WERI-Rb-1 (cell line): ENCODE measurements at regions not wholly inside any gene's neighbourhood (a gene's known extent, or its start where the extent isn't known, plus 50 kb on each side); places are given as distances from the start of the nearest gene placed in this dataset.

ENCODE experiments used
- DNase-seq: peaks from one replicate; pipeline ENCODE4 v3.0.0-alpha.2; 2020
- H3K27ac ChIP-seq: fragments of 250-450 bp; sonication (Bioruptor Pico); 2 replicates; pipeline ENCODE4 v1.5.1; 2020; ENCODE audit warnings: mild to moderate bottlenecking, moderate library complexity
- H3K27me3 ChIP-seq: fragments of 250-450 bp; sonication (Bioruptor Pico); 2 replicates; pipeline ENCODE4 v1.5.1; 2021; ENCODE audit warnings: mild to moderate bottlenecking, low read depth, moderate library complexity; ENCODE audit not compliant: insufficient read depth, severe bottlenecking
- H3K36me3 ChIP-seq: fragments of 250-450 bp; sonication (Bioruptor Pico); 2 replicates; pipeline ENCODE4 v1.5.1; 2020; ENCODE audit warnings: mild to moderate bottlenecking, moderate library complexity
- H3K4me3 ChIP-seq: 2 replicates; pipeline ENCODE4 v1.5.1; 2011; ENCODE audit warnings: low read depth, mild to moderate bottlenecking, control low read depth, low read length
- H3K9me3 ChIP-seq: fragments of 250-450 bp; sonication (Bioruptor Pico); 2 replicates; pipeline ENCODE4 v1.5.1; 2021; ENCODE audit warnings: mild to moderate bottlenecking, moderate library complexity; ENCODE audit not compliant: severe bottlenecking
- TF ChIP-seq, protein P1 (sequence below): IDR thresholded peaks from 2 replicates; pipeline ENCODE4 v1.5.1; 2011; ENCODE audit warnings: low read depth, mild to moderate bottlenecking, control low read depth, inconsistent platforms, low read length

- no peak overlapping the region for H3K4me3 ChIP-seq
- no peak overlapping the region for H3K27ac ChIP-seq
- TF ChIP-seq, protein P1, sequence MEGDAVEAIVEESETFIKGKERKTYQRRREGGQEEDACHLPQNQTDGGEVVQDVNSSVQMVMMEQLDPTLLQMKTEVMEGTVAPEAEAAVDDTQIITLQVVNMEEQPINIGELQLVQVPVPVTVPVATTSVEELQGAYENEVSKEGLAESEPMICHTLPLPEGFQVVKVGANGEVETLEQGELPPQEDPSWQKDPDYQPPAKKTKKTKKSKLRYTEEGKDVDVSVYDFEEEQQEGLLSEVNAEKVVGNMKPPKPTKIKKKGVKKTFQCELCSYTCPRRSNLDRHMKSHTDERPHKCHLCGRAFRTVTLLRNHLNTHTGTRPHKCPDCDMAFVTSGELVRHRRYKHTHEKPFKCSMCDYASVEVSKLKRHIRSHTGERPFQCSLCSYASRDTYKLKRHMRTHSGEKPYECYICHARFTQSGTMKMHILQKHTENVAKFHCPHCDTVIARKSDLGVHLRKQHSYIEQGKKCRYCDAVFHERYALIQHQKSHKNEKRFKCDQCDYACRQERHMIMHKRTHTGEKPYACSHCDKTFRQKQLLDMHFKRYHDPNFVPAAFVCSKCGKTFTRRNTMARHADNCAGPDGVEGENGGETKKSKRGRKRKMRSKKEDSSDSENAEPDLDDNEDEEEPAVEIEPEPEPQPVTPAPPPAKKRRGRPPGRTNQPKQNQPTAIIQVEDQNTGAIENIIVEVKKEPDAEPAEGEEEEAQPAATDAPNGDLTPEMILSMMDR = no peak
- no peaks in the 10 kb centered on the region for H3K36me3 ChIP-seq
- no peak for DNase-seq
- H3K27me3 ChIP-seq = peaks cover 2% of the 10 kb centered on the region
- no peaks in the 10 kb centered on the region for H3K9me3 ChIP-seq
Observed at GRCh38 chr4:177070533-177071058, 239.1 kb upstream of the NEIL3 start.

DNA sequence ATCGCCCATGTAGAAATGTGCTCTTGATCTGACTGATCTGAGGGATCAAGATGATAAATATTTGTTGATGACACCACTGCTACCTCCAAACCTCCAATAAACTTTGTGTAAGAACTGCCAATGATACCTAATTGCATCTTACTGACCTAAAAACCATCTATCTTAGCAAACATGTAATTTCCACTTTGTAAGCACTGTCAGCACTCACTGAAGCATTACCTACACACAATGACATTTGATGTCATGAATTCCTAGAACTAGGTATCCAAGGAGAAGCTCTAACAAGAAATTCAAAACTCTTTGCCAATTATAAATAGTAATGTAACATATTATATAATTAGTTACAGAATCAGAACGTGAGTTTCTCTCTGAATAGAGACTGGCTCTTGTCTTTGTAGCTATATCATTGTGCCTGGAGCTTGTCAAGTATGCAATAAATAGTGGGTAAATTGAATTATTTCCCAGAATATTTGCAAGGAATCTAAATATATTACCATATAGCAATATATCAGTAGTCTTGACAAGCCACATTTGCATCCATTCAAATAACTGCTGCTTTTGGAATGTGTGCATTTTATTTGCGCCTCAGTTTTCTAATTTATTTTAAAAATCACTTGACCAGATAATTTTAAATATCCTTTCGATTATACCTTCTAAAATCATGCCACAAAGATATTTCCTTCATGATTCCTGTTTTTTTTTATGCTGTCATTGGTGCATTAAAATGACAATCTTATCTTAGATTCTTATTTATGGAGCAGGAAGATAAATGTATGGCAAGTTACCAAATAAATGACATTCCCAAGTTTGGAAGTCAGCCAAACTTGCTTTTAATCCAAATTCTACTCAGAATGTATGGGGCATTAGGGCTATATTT, 232.3 kb upstream of the NEIL3 start:
- TF ChIP-seq, protein P1 = no peak
- no peak overlapping the region for H3K27ac ChIP-seq
- DNase-seq = no peak
- no peaks in the 10 kb centered on the region for H3K36me3 ChIP-seq
- no peaks in the 10 kb centered on the region for H3K9me3 ChIP-seq
- no peaks in the 10 kb centered on the region for H3K27me3 ChIP-seq
- no peak overlapping the region for H3K4me3 ChIP-seq

- H3K27me3 ChIP-seq = no peaks in the 10 kb centered on the region
- H3K27ac ChIP-seq = no peak overlapping the region
- no peak for DNase-seq
- TF ChIP-seq, protein P1 = no peak
- H3K9me3 ChIP-seq = no peaks in the 10 kb centered on the region
- H3K4me3 ChIP-seq = no peak overlapping the region
- H3K36me3 ChIP-seq = no peaks in the 10 kb centered on the region
Observed at GRCh38 chr4:177079327-177079726, 230.3 kb upstream of the NEIL3 start.

DNA sequence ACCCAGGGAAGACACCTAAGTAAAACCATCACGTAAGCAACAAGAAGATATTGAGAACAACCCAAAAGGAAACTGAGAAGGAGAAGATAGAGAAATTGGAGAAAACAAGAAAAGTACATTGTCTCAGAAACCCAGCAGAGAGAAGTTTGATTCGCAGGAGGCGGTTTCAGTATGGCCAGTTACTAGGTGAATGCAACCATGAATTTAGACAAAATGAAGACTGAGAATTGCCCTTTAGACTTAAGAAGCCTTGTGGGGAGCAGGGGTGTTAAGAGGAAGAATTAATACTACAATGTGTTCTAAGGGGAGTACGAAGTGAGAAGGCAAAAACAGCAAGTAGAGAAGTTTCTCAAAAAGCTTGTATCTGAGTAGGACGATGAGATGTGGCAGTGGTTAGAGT, 229.3 kb upstream of the NEIL3 start:
- H3K27ac ChIP-seq = no peak overlapping the region
- no peak for DNase-seq
- TF ChIP-seq, protein P1 = no peak

DNA sequence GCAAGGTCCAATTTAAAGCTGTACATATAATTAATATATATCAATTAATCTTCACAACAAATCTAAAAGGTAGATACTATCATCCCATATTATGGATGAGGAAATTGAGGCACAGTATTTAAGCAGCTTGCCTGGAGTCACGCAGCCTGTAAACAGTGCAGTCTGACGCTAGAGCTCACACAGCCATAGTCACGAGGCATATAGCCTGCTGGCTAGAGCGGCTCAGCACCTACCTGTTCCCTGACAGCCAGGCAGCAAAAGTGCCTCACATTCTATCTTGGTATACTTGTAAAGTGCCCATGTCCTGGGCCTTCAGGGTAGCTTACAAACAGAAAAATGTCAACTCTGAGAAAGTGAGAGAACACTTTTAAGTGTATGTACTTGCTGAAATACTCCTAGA, 222.6 kb upstream of the NEIL3 start:
- no peaks in the 10 kb centered on the region for H3K27me3 ChIP-seq
- no peak overlapping the region for H3K4me3 ChIP-seq
- DNase-seq = no peak
- TF ChIP-seq, protein P1 = no peak
- no peaks in the 10 kb centered on the region for H3K9me3 ChIP-seq
- no peak overlapping the region for H3K27ac ChIP-seq
- no peaks in the 10 kb centered on the region for H3K36me3 ChIP-seq

More for the DNA sequence above, 229.3 kb upstream of the NEIL3 start:
- Histone ChIP-seq H3K36me3 (no peaks in the 10 kb centered on the region), H3K4me3 (no peak overlapping the region), H3K9me3 (no peaks in the 10 kb centered on the region), H3K27me3 (no peaks in the 10 kb centered on the region)
